ENCODE measurements at regions not wholly inside any gene's neighbourhood (a gene's known extent, or its start where the extent isn't known, plus 50 kb on each side); places are given as distances from the start of the nearest gene placed in this dataset.

- no peak for ATAC-seq
- DNase-seq = no peak
These were observed 265.5 kb downstream of the PTPRC start for GRCh38 chr1:198904321-198904720.

GRCh38 chr1:198906739-198907422 is 268.0 kb downstream of the PTPRC start:
- DNase-seq (no peak), ATAC-seq (peak; percentile 68)

GRCh38 chr1:198907423-198907746 is 268.5 kb downstream of the PTPRC start:
- no peak for DNase-seq
- peak; percentile 46 for ATAC-seq

DNA sequence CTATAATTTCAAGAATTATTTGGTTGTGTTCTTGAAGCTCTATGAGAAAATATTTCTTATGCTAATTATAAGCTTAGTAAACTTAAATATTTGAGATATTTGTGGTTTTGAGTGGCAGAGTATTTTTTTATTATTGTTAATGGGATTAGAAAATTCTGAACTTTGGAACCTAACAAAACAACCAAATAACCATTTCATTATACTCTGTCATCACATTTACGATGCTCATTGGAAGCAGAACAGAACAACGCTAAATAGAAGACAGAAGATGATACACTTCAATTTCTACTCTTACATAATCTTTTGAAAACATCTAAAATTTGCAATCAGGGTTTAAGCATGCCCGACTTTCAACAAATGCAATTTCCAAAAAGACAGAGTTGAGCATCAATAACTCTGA is 270.2 kb downstream of the PTPRC start:
- ATAC-seq = no peak
- no peak for DNase-seq

- no peak for ATAC-seq
- no peak for DNase-seq
These were observed 271.1 kb downstream of the PTPRC start for GRCh38 chr1:198909973-198910372.

- DNase-seq (no peak), ATAC-seq (no peak)
These were observed 272.0 kb downstream of the PTPRC start for GRCh38 chr1:198910816-198911215.

- DNase-seq = no peak
These were observed 273.2 kb downstream of the PTPRC start for GRCh38 chr1:198912046-198912445.

GRCh38 chr1:198913667-198914066 is 274.8 kb downstream of the PTPRC start:
- ATAC-seq = no peak
- DNase-seq = no peak

More at GRCh38 chr1:198912046-198912445, 273.2 kb downstream of the PTPRC start:
- ATAC-seq = no peak

DNA sequence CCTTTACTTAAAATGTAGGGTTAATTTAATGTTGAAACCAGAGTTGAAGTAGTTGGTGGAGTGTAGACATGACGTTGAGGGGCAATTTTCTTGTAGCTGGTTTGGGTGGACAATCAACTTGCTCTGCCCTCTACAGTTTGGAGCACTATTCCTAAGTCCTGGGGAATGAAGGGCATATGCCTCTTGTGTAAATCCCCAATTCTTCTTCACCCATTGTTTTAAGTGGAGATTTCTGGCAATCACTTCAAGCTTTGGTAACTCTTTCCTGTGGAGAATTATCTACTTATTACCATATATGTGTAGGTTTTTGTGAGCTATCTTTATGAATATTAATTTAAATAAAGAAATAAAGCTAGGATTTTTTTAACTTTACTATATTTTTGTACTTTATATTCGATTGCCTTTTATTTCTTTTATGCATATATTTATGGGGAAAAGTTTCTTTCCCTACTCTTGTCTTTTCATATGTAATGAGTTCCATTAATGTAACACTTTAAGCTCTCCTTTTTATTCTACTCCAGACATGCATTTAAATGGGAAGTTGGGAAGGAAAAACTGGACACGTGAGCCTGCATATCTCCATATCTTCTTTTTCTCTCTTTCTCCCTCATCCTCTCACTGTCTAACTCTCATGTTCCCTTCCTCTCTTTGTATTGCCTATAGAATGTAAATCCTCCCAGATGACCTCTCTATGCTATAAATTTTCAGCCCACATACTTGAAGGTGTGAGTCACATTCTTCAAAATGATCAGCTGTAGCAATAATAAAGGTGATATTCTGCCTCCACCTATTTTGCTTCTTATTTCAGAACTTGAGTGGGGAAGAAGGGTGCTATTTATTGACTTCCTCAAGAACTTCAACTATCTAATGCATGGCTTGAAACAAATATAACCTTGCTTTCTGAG is 276.7 kb downstream of the PTPRC start:
- ATAC-seq = no peak
- no peak for DNase-seq

DNA sequence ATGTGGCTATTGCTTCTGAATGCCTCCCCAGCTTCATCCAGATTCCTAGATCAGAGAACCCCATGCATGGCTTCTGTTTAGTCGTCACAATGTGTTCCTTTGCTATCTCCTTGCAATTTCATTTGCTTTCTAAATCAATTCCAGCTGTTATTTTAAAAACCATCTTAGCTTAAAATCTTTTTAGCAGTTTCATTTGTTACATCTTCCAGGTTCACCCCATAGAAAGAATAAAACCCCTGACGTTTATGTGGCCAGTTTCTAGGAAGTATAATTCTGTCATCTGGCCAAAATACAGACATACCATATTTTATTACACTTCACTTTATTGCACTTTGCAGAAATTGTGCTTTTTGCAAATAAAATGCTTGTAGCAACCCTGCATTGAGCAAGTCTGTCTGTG is 278.4 kb downstream of the PTPRC start:
- no peak for DNase-seq
- ATAC-seq = no peak

DNA sequence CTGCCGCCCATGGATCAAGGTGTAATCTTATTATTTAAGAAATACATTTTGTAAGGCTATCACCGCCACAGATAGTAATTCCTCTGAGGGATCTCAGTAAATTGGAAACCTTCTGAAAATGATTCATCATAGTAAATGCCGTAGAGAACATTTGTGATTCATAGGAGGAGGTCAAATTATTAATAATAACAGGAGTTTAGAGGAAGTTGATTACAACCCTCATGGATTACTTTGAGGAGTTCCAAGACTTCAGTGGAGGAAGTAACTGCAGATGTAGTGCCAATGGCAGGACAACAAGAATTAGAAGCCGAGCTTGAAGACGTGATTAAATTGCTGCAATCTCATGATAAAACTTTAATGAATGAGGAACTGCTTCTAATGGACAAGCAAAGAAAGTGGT is 280.1 kb downstream of the PTPRC start:
- ATAC-seq (no peak), DNase-seq (no peak)

DNA sequence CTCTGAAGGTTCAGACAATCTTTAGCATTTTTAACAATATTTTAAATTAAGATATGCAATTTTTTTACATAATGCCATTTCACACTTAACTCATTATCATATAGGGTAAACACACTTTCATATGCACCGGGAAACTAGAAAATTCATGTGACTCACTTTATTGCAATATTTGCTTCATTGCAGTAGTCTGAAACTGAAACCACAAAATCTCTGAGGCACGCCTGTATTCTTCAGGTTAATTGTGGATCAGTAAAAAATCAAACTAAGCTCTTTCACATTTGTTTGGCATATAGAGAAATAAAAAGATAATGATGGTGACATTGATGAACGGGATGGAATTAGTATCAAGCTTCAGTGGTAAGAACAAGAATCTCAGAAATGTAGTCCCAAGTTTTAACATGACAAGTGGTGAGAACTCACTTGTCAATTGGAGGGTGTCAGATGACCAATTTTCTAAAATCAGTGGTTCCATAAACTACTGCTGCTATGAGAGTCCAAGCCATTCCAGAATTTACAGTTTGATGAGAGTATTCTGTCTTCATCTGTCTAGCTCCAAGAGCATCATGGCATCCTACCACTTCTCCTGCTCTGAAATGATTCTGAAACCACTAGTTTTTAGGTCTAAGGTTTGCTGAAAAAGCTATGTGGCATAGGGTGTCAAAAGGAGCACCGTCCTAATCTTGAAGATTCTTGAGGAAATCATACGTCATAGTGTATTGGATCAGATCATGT is 281.0 kb downstream of the PTPRC start:
- ATAC-seq = peak; percentile 73
- no peak for DNase-seq

GRCh38 chr1:198922638-198923430 is 284.0 kb downstream of the PTPRC start:
- DNase-seq (no peak), ATAC-seq (peak; percentile 72)

- ATAC-seq (no peak), DNase-seq (no peak)
These were observed 285.2 kb downstream of the PTPRC start for GRCh38 chr1:198923993-198924392.

- DNase-seq (no peak), ATAC-seq (no peak)
These were observed 286.7 kb downstream of the PTPRC start for GRCh38 chr1:198925567-198925966.

GRCh38 chr1:198927129-198927528 is 288.3 kb downstream of the PTPRC start:
- DNase-seq (no peak), ATAC-seq (no peak)

DNA sequence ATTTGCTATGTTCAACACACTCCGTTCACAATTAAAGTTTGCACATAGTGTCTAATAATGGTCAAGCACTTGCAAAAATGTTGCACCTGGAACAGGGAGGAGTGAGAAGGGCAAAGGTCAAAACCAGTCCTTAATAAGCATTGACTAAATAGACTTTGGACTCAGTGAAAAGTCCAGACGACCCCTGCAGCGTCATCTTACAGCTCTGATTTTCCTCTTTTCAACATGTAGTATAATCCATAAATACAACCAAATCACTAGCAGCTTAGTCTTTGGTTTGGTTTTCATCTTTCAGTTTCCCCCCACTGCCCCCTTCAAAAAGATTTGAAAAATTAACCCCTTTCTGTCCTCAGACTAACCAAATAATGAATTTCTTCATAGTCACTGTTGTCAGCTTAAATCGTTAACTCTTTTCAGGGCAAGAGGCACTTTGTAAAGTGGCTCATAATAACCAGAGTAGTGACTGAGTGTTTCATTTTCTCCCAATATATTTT is 290.3 kb downstream of the PTPRC start:
- ATAC-seq (no peak), DNase-seq (no peak)

DNA sequence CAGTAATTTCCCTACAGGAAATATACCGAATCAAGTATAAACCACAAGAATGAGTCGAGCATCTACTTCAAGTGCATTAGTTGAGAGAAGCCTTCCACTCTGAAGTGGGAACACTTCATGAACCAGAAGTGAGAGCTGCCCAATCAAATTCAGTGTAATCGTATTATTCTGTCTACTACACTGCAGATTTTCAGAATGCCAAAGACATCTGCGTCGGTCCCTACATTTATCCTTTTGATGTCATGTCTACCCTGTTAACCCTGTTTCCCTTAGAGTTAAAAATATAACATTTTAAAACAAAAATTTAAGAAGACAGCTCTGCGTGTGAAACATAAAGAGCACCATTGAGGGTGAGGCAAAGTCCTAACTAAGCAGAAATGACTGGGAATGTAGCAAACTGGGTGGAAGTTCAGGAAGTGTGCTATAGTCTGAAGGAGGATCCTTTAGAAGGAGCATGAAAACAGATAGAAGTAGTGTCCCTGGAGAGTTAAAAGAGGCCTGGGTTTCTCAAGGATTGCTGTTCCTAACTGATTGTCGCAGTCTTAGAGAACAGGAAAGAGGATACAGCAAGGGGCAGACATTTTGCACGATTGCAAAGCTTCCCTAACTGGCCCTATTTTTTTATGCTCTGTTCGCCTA is 291.2 kb downstream of the PTPRC start:
- ATAC-seq (peak; percentile 85), DNase-seq (no peak)

GRCh38 chr1:198932351-198932991 is 293.6 kb downstream of the PTPRC start:
- no peak for ATAC-seq

DNA sequence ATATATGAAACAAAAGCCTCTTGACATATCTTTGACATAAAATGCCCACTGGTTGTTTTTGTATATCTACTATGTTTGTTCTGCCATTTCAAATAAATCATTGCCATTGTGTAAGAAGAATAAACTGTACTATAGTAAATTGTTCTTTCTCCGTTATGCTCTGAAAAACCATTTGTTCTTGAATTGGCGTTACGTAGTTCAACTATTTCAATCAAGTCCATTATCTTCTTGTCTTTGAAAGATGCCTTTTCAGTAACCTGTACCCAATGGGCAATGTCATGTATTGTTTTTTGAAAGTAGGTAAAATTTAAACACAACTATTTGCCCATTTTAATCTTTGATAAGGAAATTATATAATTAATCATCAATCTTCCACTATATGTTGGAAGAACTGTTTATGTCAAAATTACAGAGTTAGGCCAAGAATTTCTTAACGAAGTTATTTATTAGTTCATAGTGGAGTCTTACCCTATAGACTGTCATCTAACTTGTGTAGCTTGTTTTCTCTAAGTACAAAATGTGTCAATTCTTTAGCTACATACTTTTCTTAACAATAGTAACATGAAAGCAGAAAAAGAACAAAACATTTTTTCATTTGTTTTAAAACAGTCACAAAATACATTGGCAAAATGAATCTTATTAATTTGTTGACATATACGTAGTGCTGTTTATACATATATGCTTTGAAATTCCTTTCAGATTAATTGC is 294.8 kb downstream of the PTPRC start:
- DNase-seq = no peak
- no peak for ATAC-seq

More at GRCh38 chr1:198932351-198932991, 293.6 kb downstream of the PTPRC start:
- DNase-seq = no peak
